Activated CD4-positive, alpha-beta T cell treated with anti-CD3 and anti-CD28 coated beads, Interleukin-2, Interleukin-4, amounts not matched to agents 100 ng/mL and 50 ng/mL, durations not matched to agents 16 hours and 8 hours (primary cell): ENCODE measurements at regions not wholly inside any gene's neighbourhood (a gene's known extent, or its start where the extent isn't known, plus 50 kb on each side); places are given as distances from the start of the nearest gene placed in this dataset.
"Not testable (repeated sequence)": the region's sequence is repeated elsewhere in the genome, so short reads cannot be mapped to it uniquely, and the experiment has no call there.

Experiments
- DNase-seq: peaks from one replicate; pipeline ENCODE4 v3.0.0-alpha.2; 2020; ENCODE audit warnings: low spot score

DNA sequence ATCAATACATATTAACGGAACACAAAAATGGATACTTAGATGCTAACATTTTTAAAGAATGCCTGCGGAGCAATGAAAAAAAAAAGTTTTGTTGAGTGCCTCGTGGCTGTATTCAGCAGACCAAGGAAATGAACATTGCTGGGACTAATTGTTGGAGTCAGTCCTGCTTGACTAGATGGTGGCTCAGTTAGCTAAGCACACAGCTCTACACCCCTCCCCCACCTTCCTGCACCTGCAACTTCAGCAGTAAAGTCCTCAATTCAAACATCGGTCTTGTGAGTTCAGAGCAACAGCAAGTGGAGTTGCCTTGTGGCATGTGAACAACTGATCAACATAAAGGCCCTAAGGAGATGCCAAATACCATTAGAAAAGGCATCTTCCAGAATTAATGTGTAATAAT is 326.0 kb upstream of the NPSR1 start:
- no peak for DNase-seq

DNA sequence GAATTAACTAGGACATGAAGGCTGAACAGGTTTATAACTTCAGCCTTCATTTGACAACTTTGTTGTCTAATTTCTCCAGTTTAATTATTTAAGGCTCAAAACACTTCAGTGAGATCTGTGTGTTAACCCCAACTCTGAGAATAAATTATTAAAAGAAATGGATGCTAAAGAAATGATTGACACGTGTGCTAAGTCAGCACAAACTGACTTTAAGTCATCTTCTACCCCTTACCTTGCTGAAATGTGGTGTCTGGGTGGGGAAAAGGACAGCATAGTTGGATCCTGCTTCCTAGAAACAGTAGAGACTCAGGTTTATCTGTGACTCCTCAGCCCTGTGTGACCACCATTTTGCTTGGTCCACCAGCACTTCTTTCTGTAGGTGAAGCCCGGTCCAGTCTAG is 324.8 kb upstream of the NPSR1 start:
- DNase-seq = no peak

DNA sequence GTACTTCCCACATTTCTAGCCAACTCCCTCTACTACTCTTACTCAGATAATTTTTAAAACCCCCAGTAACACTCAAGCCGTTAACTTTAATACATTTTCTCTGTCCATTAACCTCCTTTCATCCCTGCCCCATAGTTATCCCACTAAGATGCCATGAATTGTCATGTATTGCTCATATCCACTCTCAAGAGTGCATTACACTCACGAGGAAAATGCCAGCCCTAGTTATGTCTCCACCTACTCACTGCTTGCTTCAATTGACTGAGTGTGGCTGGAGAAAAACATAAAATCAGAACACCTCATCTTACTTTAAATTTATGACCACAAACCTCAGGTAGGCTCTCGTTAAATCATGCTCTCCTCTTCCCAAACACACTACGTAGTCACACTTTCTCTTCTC is 324.1 kb upstream of the NPSR1 start:
- DNase-seq = no peak

DNA sequence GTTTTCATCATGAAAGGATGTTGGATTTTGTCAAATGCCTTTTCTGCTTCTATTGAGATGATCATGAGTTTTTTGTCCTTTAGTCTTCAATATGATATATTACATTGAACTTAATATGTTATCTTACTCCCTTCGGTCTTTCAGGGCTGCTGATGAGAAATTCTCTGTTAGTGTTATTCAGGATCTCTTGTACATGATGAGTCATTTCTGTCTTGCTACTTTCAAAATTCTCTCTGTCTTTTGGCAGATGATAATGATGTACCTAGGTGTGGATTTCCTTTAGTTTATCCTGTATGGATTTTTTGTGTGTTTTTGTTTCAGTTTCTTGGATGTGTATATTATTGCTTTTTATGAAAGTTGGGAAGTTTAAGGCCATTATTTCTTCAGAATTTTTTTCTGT is 320.9 kb upstream of the NPSR1 start:
- no peak for DNase-seq

DNA sequence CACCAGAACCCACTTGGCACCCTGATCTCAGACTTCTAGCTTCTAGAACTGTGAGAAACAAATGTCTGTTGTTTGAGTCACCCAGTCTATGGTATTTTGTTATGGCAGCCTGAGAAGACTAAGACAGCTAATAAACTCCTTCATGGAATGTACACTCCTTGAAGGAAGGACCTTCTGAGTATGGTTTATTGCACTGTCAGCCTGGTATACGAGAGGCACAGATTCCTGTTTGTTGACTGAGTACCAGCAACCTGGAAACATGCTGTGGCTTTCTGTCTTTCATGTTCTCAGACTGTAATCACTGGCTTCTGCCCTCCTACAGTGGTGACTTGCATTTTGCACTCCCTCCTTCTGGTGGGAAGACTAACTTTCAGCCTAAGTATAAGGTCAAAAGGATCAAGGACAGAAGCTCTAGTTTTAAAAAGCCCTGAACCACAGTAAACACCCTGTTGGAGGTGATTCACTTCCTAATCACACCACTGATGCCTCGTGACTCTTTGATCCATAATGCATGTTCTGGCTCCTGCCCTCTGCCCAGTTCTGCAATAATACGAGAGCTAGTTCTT is 319.0 kb upstream of the NPSR1 start:
- no peak for DNase-seq

DNA sequence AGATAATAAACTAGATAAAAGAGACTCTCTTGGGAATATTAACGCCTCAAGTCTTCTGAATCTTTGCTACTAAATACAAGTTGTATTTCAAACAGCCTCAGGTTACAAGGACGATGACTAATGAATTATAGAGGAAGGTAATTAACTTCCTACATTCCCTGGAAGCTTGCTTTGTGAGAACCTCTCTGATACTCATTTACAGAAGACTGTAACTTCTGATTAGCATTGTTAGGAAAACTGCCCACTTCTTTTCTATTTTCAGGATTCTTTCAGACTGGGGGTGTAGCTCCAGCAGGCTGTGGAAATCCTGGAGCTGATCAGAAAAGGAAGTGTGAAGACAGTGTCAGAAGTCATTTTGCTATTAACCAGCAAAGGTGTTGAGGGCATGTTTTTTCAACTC is 316.7 kb upstream of the NPSR1 start:
- no peak for DNase-seq

DNA sequence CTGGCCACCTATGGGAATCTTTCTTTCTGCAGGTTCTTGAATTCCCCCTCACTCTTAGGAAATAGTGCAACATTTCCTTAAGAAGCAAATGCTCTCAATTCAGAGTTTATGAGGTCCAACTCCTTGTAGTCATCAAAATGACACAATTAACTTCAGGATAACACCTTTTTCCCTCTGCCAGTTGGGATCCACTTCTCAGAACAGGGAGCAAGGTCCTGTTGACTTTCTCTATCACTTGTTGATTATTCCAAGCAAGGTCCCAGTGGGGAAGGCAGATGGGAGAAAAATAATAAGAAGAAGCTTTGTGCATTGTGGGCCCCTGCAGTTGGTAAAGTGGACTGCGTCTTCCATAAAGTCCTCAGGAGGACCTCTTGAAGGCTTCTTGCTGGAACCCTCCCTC is 315.6 kb upstream of the NPSR1 start:
- no peak for DNase-seq

DNA sequence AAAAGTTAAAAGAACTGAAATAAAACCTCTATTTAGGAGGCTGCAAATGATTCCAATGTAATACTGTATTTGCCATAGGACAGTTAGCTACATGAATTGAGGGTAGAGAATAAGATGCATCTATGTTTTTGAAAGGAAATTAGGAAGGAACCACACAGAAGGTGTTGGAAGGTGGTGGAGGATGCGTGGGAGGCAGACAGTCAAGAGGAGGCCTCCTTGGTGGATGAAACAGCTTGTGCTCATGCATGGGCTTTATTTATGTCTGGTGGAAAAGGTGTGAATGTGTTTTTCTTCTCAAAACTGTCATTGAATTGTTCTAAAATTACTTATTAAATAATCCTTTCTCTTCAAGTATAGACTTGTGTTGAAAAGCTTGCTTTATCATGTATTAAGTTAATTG is 314.4 kb upstream of the NPSR1 start:
- no peak for DNase-seq

DNA sequence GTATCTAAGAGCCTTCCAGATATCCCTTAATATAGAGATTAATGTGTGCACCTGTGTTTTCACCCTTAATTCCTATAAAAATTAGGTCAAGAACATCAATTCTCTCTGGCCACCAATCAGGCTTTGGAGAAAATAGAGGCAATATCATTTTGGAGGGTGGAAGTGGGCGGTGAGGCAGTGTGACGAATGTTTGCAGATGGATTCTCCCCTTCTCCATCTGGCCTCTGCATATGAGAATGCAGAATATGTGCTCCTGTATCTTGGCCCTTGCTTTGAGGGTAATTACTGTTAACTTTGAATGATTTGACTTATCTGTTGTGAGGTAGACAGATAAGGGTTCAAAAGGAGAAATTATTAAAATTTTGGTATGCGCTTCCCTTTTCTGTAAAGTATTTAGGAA is 304.0 kb upstream of the NPSR1 start:
- no peak for DNase-seq

DNA sequence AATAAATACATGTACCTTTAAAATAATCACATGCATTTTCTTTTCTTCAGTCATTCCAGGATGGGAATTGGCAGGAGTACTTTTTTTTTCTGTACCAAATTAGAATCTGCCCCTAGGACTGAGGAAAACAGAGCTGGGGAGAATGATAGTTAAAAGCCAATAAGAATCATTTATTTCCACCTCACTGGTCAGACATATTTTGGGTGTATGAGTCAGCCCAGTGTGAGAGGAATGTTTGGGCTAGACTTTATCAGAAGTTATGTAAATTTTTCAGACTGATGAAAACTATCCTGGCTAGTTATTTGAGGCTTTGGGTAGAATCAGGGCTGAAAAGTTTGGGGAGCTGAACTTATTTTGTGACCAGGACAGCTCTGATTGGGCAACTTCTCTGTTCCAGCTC is 303.1 kb upstream of the NPSR1 start:
- no peak for DNase-seq

DNA sequence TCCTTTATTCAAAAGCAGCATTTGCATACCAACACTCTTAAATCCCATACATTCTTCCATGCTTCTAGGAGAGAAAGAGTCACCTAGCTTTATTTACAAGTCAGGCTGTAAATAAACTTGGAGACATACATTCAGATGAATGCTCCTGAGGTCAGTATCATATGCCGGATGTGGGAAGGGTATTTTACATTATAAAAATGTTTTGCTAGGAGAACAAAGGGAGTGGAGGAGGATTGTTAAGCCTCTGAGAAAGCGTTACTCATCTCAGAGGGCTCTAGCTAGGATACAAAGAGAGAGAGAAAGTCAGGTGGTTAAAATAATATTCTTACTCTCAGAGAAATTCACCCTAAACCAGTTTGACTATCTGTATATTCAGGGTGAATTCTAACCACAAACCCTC is 300.9 kb upstream of the NPSR1 start:
- no peak for DNase-seq

DNA sequence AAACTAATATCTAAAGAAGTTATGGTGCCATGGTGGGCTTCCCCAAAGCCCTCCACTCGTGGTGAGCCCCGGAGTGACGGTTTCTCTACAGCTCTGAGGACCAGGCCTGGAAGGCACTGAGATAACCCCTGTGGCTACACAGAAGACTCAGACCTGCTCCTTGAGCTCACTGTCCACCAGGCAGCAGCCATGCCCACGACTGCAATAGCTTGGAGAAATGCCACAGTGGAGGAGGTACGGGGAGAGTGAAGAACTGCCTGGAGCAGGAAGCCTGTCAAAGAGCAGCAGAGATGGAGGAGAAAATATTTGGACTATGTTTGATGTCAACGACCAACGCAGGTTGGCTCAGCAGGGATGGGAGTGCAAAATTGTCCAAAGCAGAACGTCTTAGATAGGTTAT is 300.1 kb upstream of the NPSR1 start:
- DNase-seq = no peak

DNA sequence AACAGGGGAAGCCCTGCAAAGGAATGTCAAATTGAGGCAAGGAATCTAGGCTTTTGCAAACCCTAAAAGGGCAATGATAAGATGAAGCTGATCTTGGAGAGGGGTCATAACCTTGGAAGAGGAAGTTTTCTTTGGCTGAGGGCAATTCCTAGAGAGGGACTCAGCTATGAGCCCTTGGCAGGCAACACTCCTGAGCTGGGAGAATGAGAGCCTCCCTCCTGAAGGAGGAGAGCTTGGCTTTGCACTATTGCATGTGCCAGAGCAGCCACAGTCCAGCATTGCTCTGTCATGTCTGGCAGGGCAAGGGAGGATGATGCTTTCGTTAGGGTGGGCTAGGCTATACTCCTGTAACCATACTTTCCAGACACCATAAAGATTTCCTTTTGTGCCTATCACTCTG is 299.4 kb upstream of the NPSR1 start:
- DNase-seq = not testable (repeated sequence)

DNA sequence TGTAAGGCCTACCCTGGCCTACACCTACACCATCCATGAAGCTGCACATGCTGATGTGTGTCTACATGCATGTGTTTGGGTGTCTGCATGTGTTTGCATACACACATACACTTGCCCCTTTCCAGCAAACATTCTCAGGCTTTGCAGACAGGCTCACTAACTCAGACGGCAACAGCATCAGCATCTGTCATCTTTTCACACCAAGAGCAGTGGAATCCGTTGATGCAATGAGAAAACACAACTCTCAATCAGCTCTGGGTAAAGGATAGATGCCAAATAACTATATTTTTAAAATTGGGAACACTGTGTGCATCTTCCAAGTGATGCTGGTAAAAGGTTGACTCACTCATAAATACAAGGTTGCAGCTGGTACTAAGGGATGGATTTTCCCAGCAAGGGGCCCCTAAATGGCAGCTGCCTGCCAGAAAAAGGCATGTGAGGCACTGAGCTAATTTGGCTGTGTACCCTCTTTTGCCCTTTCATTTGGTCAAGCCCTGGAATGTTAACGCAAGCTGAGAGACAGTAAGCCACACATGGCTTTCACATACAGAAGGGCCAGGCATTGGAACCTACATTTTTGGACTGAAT is 296.3 kb upstream of the NPSR1 start:
- no peak for DNase-seq

DNA sequence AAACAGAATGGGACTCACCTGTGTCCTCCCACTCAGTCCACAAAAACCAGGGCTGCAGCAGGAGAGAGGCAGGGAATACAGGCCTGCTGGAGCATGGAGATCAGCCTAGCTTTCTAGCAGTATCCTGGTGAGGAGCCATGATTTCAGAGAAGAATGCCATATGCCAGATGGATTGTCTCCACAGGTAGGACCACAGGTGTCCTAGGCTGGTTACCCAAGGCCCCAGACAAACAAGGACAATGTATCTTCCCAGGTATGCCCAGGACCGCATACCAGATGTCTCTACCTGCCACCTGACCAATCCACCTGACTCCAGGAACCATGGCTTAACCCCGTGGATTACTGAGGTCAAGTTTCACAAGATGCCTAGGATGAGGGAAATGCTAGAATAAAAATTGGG is 295.4 kb upstream of the NPSR1 start:
- no peak for DNase-seq

DNA sequence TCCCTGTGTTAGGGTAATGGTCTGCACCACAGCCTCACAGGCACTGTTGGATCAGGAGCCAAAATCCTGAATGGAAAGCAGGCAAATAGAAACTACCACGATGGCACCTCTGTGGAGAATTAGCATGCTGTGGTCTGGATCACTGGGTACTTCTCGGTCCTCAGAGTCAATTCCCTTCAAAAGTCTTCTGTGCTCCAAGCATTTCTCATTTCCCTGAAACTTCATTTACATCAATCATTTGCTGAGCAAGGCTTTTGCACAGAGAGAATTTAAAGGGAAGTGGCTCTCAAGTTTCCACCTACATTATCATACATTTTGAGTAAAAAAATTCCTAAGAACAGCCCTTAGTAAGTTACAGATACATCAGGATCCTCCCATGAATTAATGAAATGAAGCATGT is 293.9 kb upstream of the NPSR1 start:
- DNase-seq = no peak

DNA sequence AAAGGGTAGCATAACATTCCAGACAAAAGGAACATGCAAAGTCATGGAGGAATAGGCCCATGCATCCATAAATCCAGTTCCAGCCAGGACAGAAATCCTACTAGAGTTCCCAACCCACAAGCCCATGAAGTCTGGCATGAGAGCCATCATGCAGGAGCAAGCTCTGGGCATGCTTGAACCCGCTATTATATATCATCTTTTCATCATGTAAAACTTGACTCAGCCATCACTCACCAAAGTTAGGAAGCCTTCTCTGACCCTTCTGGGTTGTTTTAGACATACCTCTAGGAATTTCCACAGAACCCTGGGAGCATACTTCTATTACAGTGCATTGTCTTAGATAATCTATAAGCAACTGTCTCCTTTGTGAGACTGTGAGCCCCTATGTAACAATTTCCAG is 293.0 kb upstream of the NPSR1 start:
- no peak for DNase-seq

DNA sequence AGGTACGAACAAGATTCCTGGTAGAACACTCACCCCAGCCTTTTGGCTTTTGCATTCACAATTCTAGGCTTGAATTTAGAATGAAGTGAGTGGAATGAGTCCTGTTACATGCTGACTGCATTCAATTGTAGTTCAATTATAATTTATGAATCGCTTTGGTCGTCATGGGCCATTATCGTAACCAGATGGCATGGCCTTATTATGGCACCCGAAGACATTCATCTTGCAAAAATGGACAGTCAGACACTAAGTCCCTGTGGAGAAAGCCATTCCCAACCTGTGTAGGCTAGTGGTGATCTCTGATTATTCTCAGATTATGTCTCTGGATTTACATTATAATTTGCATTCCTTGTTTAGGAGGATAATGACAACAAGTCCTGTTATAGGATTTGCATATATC is 292.4 kb upstream of the NPSR1 start:
- DNase-seq = no peak

DNA sequence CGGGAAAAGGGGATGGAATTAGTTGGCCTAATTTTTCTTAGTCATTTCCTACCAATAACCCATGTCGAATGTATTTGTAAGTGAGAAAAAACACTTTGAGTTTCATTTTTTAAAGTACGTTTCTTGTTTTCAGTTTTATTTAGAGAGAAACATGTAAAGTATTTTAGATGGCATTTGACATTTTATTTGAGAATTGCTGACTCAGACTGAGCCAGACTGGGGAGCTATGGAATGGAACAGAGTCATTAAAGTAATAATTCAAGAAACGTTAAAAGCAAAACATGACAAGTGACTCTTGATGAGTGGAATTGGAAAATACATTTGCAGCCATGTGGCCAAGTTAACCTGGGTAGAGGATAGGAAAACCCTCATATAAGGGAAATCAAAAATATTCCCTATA is 286.1 kb upstream of the NPSR1 start:
- no peak for DNase-seq

DNA sequence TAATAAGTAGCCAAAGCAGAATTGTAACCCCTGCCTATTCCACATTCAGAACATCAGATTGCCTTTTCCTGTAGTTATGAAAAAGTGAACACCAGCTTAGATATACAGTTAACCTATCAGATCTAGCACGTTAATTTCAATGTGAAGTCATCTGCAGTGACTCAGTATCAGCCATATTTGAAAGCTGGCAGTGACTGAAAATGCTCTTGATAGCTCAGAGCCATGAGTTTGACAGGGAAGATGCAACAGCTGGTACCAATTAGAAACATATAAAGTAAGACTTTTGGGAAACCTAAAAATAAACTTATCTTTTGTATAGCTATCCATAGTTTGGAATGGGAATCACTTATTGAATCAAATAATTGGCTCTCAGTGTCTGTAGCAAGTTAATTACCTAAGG is 284.1 kb upstream of the NPSR1 start:
- DNase-seq = no peak

DNA sequence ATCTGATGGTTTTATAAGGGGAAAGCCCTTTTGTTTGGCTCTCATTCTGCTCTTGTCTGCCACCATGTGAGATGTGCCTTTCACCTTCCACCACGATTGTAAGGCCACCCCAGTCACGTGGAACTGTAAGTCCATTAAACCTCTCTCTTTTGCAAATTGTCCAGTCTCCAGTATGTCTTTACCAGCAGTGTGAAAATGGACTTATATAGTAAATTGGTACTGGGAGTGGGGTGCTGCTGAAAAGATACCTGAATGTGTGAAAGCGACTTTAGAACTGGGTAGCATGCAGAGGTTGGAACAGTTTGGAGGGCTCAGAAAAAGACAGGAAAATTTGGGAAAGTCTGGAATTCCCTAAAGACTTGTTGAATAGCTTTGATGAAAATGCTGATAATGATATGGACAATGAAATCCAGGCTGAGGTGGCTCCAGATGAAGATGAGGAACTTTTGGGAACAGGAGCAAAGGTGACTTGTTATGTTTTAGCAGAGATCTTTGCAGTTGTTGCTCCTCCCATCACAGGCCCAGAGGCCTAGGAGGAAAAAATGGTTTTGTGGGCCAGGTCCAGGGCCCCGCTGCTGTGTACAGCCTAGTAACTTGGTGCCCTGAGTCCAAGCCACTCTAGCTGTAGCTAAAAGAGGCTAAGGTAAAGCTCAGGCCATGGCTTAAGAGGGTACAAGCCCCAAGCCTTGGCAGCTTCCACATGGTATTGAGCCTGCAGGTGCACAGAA is 275.7 kb upstream of the NPSR1 start:
- DNase-seq = no peak

DNA sequence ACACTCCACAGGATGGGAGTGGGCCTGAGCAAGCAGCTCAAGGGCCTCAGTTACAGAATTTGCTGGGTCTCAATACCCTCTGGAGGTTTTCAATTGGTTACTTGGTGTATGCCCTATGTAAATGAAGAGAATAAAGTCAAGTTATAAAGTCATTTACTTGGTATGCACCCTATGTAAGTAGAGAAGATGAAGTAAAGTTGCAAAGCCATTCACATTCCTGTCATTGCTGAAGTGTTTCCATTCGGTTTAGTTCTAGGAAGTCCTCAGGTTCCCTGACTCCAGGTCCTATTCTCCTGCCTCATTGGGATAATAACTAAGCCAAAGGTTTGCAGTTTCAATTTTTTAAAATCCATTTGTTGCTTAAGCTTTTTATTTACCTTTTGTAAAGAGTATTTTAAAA is 272.6 kb upstream of the NPSR1 start:
- DNase-seq = no peak

DNA sequence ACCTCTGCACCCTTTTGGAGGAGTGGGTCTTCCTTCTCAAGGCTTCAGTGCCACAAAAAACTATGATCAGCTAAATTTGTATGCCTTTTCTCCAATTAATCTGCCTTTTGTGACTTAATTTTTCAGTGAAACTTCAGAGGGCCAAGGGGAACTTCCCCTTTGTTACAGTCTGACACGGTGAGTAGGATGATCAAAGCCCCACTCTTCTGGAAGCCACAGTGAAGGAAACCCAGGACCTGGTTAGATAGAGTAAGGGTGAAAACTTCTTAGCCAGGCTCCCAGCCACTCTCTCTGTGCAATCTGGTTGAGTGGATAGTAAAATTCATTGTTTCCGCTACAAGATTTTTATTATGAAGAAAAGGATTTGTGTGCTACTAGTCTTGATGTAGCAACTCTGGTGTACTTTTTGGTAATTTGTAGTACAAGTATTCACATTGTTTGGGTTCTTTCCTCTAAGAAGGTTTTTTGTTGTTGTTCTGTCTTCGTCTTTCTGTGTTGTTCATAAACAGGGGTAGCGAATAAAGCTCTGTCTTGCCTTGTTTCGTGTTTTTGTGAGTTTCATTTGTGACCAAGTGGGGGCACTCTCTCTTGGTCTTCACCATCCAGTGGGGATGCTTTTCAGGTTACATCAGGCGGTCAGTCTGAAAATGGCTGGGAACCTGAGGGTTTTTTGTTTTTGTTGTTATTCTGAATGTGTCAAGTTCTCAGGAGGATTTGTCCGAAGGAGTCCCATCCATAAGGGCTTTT is 268.5 kb upstream of the NPSR1 start:
- no peak for DNase-seq
